ENCODE measurements at regions not wholly inside any gene's neighbourhood (a gene's known extent, or its start where the extent isn't known, plus 50 kb on each side); places are given as distances from the start of the nearest gene placed in this dataset.

GRCh38 chr4:30959781-30960485, 239.8 kb downstream of the PCDH7 start:
- peaks cover 7% of the 10 kb centered on the region for H3K9me3 Mint-ChIP-seq
- no peaks in the 10 kb centered on the region for H3K36me3 Mint-ChIP-seq (ENCODE audit: low read depth)
- DNase-seq = no peak
- no peak overlapping the region for H3K4me3 Mint-ChIP-seq
- H3K4me1 Mint-ChIP-seq = no peaks in the 10 kb centered on the region
- intact Hi-C loops (cut with micrococcal nuclease) = no loop called here
- POLR2A ChIA-PET = no interaction called here
- no peak for TF ChIP-seq CTCF (IDR thresholded peaks at IDR 0.05)
- CTCF ChIA-PET = no interaction called here
- H3K27me3 Mint-ChIP-seq = no peaks in the 10 kb centered on the region
- ATAC-seq (ENCODE audit: low read depth) = no peak
- H3K27ac Mint-ChIP-seq = no peak overlapping the region

DNA sequence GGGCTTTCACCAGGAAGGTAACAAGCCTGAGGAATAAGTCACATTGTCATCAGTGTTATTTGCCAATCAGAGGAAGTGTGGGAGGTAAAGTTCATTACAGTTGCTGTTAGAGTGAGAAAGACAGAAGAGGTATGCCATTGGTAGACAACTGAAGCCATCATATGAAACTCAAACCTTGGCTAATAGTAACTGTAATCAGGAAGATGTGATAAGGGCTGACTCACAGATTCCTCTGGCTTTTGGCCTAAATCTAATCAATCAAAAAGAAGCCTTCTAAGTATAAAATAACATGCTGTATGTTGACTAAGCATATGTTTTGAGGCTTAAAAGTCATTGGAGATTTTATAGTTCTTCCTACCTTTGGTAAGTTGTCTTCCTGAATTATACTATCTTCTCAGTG, 242.8 kb downstream of the PCDH7 start:
- no peak for TF ChIP-seq CTCF (IDR thresholded peaks at IDR 0.05)
- POLR2A ChIA-PET = no interaction called here
- intact Hi-C loops (cut with micrococcal nuclease) = no loop called here
- Mint-ChIP-seq H3K4me1 (no peaks in the 10 kb centered on the region), H3K9me3 (peaks cover 4% of the 10 kb centered on the region), H3K27me3 (no peaks in the 10 kb centered on the region), H3K36me3 (ENCODE audit: low read depth) (no peaks in the 10 kb centered on the region), H3K27ac (no peak overlapping the region), H3K4me3 (no peak overlapping the region)
- ATAC-seq (ENCODE audit: low read depth) (no peak), DNase-seq (no peak)
- CTCF ChIA-PET = no interaction called here

DNA sequence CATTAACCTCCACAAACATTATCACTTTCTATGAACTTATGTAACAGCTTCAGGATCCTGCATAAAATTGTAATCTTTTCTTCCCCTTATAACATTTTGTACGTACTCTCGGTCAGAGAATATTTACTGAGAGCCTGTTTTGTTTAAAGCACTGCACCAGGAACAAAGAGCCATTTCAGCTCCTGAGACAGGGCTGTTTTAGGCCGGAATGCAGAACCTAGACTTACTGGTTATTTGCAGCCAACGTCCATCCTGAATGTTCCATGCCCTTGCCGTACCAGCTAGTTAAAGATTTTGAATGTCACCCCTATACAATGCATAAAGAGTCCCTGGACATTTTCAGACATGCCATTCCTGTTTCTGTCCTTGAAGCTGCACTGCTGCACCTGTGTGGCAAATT, 248.8 kb downstream of the PCDH7 start:
- ChIA-PET POLR2A (no interaction called here), CTCF (no interaction called here)
- DNase-seq = no peak
- intact Hi-C loops (cut with micrococcal nuclease) = no loop called here
- no peaks in the 10 kb centered on the region for H3K36me3 Mint-ChIP-seq (ENCODE audit: low read depth)
- no peak for TF ChIP-seq CTCF (IDR thresholded peaks at IDR 0.05)
- ATAC-seq (ENCODE audit: low read depth) = no peak
- H3K27ac Mint-ChIP-seq = no peak overlapping the region
- no peaks in the 10 kb centered on the region for H3K4me1 Mint-ChIP-seq
- no peaks in the 10 kb centered on the region for H3K27me3 Mint-ChIP-seq
- H3K9me3 Mint-ChIP-seq = peaks cover 2% of the 10 kb centered on the region
- H3K4me3 Mint-ChIP-seq = no peak overlapping the region

DNA sequence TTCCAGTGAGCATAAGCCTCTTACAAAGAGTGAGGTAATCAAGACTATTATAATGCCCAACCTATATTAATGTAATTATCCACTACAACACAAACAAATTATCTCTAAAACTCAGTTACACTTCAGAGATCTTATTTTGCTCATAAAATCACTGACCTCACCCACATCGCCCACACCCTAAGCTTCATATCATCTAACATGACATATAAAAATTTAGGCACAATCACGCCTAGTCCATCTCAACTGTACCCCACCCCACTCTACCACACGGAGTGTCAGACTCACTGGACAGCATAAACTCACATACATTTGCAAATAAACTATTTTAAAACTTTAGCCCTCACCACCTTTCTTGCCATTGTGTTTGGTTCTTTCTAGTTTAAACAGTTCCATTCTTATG, 252.4 kb downstream of the PCDH7 start:
- Mint-ChIP-seq H3K27me3 (no peaks in the 10 kb centered on the region), H3K27ac (no peak overlapping the region), H3K4me1 (no peaks in the 10 kb centered on the region), H3K9me3 (no peaks in the 10 kb centered on the region), H3K36me3 (ENCODE audit: low read depth) (no peaks in the 10 kb centered on the region), H3K4me3 (no peak overlapping the region)
- TF ChIP-seq CTCF (IDR thresholded peaks at IDR 0.05) = no peak
- POLR2A ChIA-PET = no interaction called here
- DNase-seq = no peak
- intact Hi-C loops (cut with micrococcal nuclease) = no loop called here
- ATAC-seq (ENCODE audit: low read depth) = no peak
- CTCF ChIA-PET = no interaction called here

DNA sequence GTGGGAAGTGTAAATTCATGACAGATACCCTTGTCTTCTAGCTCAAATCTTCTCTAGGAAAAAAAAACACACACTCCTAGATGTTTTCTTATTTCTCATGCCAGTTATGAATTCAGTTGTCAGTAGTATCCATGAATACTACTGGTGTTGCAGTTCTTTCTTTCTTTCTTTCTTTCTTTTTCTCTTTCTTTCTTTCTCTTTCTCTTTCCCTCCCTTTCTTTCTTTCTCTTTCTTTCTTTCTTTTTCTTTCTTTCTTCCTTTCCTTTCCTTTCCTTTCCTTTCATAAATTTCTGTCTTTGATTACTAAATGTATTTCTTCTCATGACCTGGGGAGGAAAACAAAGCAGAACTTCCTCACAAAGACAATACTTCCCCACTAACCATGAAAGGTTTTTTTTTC, 253.8 kb downstream of the PCDH7 start:
- TF ChIP-seq CTCF (IDR thresholded peaks at IDR 0.05) = no peak
- DNase-seq (no peak), ATAC-seq (ENCODE audit: low read depth) (no peak)
- intact Hi-C loops (cut with micrococcal nuclease) = no loop called here
- H3K27me3 Mint-ChIP-seq = no peaks in the 10 kb centered on the region
- ChIA-PET POLR2A (no interaction called here), CTCF (no interaction called here)
- no peak overlapping the region for H3K4me3 Mint-ChIP-seq
- H3K36me3 Mint-ChIP-seq (ENCODE audit: low read depth) = no peaks in the 10 kb centered on the region
- no peaks in the 10 kb centered on the region for H3K4me1 Mint-ChIP-seq
- no peaks in the 10 kb centered on the region for H3K9me3 Mint-ChIP-seq
- no peak overlapping the region for H3K27ac Mint-ChIP-seq

All from activated B cell treated with CpG ODN at 0.5 μM for 24 hours (primary cell).